ENCODE measurements at regions not wholly inside any gene's neighbourhood (a gene's known extent, or its start where the extent isn't known, plus 50 kb on each side); places are given as distances from the start of the nearest gene placed in this dataset.

DNA sequence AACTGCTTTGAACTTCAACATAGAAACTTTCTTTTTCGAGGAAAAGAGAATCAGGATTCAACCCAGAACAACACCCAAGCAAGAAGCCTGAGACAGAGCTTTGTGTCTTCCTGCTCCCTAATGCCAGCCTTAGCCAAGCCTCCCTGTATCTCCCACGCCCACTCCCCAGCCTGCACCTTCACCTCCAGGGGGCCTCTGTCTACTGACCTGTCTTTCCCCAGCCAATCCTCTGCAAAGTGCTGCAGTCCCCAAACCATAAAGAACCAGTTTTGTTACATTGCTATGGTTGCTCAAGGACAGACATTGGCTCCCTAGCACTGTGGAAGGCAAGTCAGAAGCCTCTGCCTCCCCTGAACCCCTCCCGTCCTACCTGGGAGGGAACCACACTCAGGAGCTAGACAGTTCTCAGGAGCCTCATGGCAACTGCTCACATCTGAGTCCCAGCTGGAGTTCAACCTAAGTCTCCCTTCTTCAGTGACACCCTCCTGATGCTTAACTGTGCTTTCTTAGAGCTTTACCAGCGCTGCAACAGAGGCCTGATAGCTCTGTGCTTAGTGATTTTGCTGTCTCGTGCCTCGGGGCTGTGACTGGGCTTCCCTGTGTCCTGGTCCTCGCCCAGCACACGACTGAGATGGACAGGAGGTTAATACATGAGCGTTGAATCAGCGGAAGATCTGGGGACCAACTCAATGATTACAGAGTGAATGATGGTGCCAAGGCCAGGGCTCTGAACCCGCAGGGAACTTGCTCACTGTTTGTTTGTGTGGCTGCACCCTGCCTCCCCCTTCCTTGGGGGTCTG is 101.5 kb upstream of the DUSP22 start:
- TF ChIP-seq NFRKB (IDR thresholded peaks at IDR 0.05) (no peak), FOXA1 (IDR thresholded peaks at IDR 0.05) (no peak), FOXK2 (IDR thresholded peaks at IDR 0.05) (no peak), SUZ12 (IDR thresholded peaks at IDR 0.05) (no peak), HDGF (IDR thresholded peaks at IDR 0.05; ENCODE audit: borderline replicate concordance) (no peak), LEF1 (IDR thresholded peaks at IDR 0.05; ENCODE audit: borderline replicate concordance) (no peak), CTBP1 (IDR thresholded peaks at IDR 0.05; ENCODE audit: borderline replicate concordance) (no peak), ELF4 (IDR thresholded peaks at IDR 0.05) (no peak), ARNT (IDR thresholded peaks at IDR 0.05) (no peak), SP1 (IDR thresholded peaks at IDR 0.05) (no peak), BHLHE40 (IDR thresholded peaks at IDR 0.05; ENCODE audit: borderline replicate concordance) (no peak), L3MBTL2 (conservative IDR thresholded peaks at IDR 0.05) (no peak)
- TF ChIP-seq, protein P1, sequence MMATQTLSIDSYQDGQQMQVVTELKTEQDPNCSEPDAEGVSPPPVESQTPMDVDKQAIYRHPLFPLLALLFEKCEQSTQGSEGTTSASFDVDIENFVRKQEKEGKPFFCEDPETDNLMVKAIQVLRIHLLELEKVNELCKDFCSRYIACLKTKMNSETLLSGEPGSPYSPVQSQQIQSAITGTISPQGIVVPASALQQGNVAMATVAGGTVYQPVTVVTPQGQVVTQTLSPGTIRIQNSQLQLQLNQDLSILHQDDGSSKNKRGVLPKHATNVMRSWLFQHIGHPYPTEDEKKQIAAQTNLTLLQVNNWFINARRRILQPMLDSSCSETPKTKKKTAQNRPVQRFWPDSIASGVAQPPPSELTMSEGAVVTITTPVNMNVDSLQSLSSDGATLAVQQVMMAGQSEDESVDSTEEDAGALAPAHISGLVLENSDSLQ (IDR thresholded peaks at IDR 0.05) = no peak
- POLR2A ChIA-PET = no interaction called here
- CTCF ChIA-PET = interaction anchor here (0.8 to 3.1 kb wide), 3 partner anchors 123 to 218 kb away, joined by 3 to 9 read pairs (median 4); no protein-coding TSS in a partner anchor
- no peak for DNase-seq (ENCODE audit: extremely low spot score)

DNA sequence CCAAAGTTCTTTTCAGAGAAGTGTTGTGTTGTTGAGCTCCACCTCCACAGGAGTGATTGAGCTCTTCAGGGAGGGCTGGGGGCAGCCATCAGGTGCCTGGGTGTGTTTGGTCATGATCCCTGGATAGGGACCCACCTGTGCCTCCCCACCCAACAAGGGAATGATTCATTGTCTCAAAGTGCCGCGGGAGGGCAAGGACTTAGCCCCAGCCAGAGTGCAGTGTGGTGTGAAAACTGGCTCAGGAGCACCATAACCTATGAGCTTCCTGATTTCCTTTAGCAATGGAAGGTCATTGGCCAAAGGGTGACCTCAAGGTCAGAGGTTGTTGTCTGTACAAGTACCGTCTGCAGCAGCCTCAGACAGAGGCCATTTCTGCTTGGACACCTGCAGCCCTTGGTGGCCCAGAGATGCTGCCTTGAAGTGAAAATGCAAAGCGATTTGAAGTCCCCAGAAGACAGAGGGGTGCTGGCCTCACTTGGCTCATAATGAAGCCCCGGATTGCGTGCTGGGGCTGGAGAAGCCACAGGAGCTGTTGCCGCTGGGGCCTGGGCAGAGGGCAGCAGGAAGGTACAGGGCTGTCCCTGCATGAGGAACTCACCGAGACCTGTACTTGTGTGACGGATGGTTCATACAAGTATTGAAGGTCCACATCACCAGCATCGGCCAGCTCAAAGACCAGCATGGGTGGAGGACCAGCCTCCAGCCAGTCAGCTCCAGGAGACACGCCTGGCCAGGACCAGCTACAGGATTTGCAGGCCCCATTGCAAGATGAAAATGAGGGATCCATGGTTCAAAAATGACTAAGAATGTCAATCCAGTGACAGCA is 100.6 kb upstream of the DUSP22 start:
- CTCF ChIA-PET = interaction anchor here (0.8 to 3.1 kb wide), 2 partner anchors 122 to 217 kb away, joined by 4 to 9 read pairs; no protein-coding TSS in a partner anchor
- POLR2A ChIA-PET = no interaction called here

DNA sequence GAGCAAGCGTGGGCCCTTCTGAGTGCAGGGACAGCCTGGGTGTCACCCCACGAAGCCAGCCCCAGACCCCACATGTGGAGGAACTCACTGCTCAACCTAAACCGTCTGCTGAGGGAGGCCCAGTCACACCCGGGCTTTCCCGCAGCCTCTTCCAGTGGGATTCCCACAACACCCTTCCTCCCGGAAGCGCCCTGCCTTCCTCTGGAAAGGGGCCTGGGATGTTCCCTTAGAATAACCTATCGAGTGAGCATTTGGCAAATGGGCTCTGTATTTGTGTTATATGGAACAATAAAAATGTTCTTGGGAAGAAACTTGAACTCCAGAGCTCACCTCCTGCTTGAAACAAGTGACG is 100.0 kb upstream of the DUSP22 start:
- TF ChIP-seq LEF1 (IDR thresholded peaks at IDR 0.05; ENCODE audit: borderline replicate concordance) (no peak), HDGF (IDR thresholded peaks at IDR 0.05; ENCODE audit: borderline replicate concordance) (no peak), L3MBTL2 (conservative IDR thresholded peaks at IDR 0.05) (no peak), FOXK2 (IDR thresholded peaks at IDR 0.05) (no peak), NFRKB (IDR thresholded peaks at IDR 0.05) (no peak), FOXM1 (IDR thresholded peaks at IDR 0.05; ENCODE audit: borderline replicate concordance) (no peak), ZNF384 (IDR thresholded peaks at IDR 0.05) (no peak), ARNT (IDR thresholded peaks at IDR 0.05) (no peak), SP1 (IDR thresholded peaks at IDR 0.05) (no peak), BHLHE40 (IDR thresholded peaks at IDR 0.05; ENCODE audit: borderline replicate concordance) (no peak), CTBP1 (IDR thresholded peaks at IDR 0.05; ENCODE audit: borderline replicate concordance) (no peak), TARDBP (IDR thresholded peaks at IDR 0.05) (no peak), FOXA1 (IDR thresholded peaks at IDR 0.05) (no peak), ELF4 (IDR thresholded peaks at IDR 0.05) (no peak), SUZ12 (IDR thresholded peaks at IDR 0.05) (no peak)
- TF ChIP-seq, protein P1 (IDR thresholded peaks at IDR 0.05) = no peak
- CTCF ChIA-PET = no interaction called here
- POLR2A ChIA-PET = no interaction called here
- no peak for DNase-seq (ENCODE audit: extremely low spot score)

More for the DNA sequence above, 100.6 kb upstream of the DUSP22 start:
- TF ChIP-seq CTBP1 (IDR thresholded peaks at IDR 0.05; ENCODE audit: borderline replicate concordance) = no peak
- TF ChIP-seq HDGF (IDR thresholded peaks at IDR 0.05; ENCODE audit: borderline replicate concordance) = no peak
- TF ChIP-seq SP1 (IDR thresholded peaks at IDR 0.05) = no peak
- TF ChIP-seq NFRKB (IDR thresholded peaks at IDR 0.05) = no peak
- TF ChIP-seq TARDBP (IDR thresholded peaks at IDR 0.05) = no peak
- TF ChIP-seq BHLHE40 (IDR thresholded peaks at IDR 0.05; ENCODE audit: borderline replicate concordance) = no peak
- TF ChIP-seq FOXM1 (IDR thresholded peaks at IDR 0.05; ENCODE audit: borderline replicate concordance) = no peak
- no peak for TF ChIP-seq ZNF384 (IDR thresholded peaks at IDR 0.05)
- TF ChIP-seq FOXK2 (IDR thresholded peaks at IDR 0.05) = no peak
- no peak for TF ChIP-seq SUZ12 (IDR thresholded peaks at IDR 0.05)
- TF ChIP-seq ELF4 (IDR thresholded peaks at IDR 0.05) = no peak
- TF ChIP-seq, protein P1 (IDR thresholded peaks at IDR 0.05) = no peak
- no peak for TF ChIP-seq ARNT (IDR thresholded peaks at IDR 0.05)
- no peak for TF ChIP-seq L3MBTL2 (conservative IDR thresholded peaks at IDR 0.05)
- TF ChIP-seq FOXA1 (IDR thresholded peaks at IDR 0.05) = no peak
- no peak for DNase-seq (ENCODE audit: extremely low spot score)

DNA sequence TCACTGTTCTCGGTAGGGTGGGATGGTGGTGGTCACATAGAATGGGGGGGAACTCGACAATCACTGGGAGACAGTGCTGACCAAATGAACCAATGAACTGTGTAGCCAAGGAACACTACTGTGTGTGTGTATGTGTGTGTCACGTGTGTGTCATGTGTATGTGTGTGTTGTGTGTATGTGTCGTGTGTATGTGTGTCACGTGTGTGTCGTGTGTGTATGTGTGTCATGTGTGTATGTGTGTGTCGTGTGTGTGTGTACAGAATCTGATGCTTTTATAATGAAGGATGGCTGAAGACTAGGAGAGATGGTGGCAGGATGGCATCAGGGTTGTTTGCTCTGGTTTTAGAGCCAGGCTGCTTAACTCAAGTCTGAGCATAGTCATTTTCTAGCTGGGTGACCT is 99.1 kb upstream of the DUSP22 start:
- no peak for DNase-seq (ENCODE audit: extremely low spot score)
- CTCF ChIA-PET = no interaction called here
- POLR2A ChIA-PET = no interaction called here
- TF ChIP-seq ELF4 (IDR thresholded peaks at IDR 0.05) (no peak), LEF1 (IDR thresholded peaks at IDR 0.05; ENCODE audit: borderline replicate concordance) (no peak), TARDBP (IDR thresholded peaks at IDR 0.05) (no peak), FOXA1 (IDR thresholded peaks at IDR 0.05) (no peak), FOXK2 (IDR thresholded peaks at IDR 0.05) (no peak), BHLHE40 (IDR thresholded peaks at IDR 0.05; ENCODE audit: borderline replicate concordance) (no peak), ARNT (IDR thresholded peaks at IDR 0.05) (no peak), ZNF384 (IDR thresholded peaks at IDR 0.05) (no peak), NFRKB (IDR thresholded peaks at IDR 0.05) (no peak), CTBP1 (IDR thresholded peaks at IDR 0.05; ENCODE audit: borderline replicate concordance) (no peak), L3MBTL2 (conservative IDR thresholded peaks at IDR 0.05) (no peak), HDGF (IDR thresholded peaks at IDR 0.05; ENCODE audit: borderline replicate concordance) (no peak), SP1 (IDR thresholded peaks at IDR 0.05) (no peak), SUZ12 (IDR thresholded peaks at IDR 0.05) (no peak)
- TF ChIP-seq, protein P1 (IDR thresholded peaks at IDR 0.05) = no peak
